Lower leg skin (tissue), 4 donors: ENCODE measurements at regions not wholly inside any gene's neighbourhood (a gene's known extent, or its start where the extent isn't known, plus 50 kb on each side); places are given as distances from the start of the nearest gene placed in this dataset.

Source experiments
- DNase-seq, 2 donors: peaks; one replicate each; pipeline ENCODE4 v3.0.0-alpha.2; 2019; ENCODE audit warnings: low spot score in 2 of 2
- H3K4me3 ChIP-seq: fragments of 200-600 bp; sonication (generic); 2 replicates; pipeline ENCODE4 v1.5.1; 2017; ENCODE audit warnings: mild to moderate bottlenecking, low read depth; ENCODE audit not compliant: poor library complexity, severe bottlenecking
- CTCF ChIP-seq, 3 donors: fragments of 450-650 bp; IDR thresholded peaks; one replicate each; pipeline ENCODE4 v1.5.1; 2016; ENCODE audit warnings: antibody characterized with exemption in 3 of 3, mild to moderate bottlenecking in 3 of 3, moderate library complexity in 2 of 3
- POLR2A ChIP-seq, 2 donors: fragments of 450-650 bp; IDR thresholded peaks; one replicate each; pipeline ENCODE4 v1.6.1; 2016 to 2017; ENCODE audit warnings: antibody characterized with exemption in 2 of 2, mild to moderate bottlenecking in 1 of 2, moderate library complexity in 1 of 2
- WGBS, 2 donors: methylation state at CpG; one replicate each; pipeline ENCODE4 v1.1.5; 2018; 5-methylcytosine and 5-hydroxymethylcytosine counted together
- intact Hi-C: fragments of 100-400 bp; cut with DNase I; formaldehyde crosslinking; loops from one replicate; pipeline ENCODE4 v1.15.0; 2023; ENCODE audit warnings: low total_unique reads

DNA sequence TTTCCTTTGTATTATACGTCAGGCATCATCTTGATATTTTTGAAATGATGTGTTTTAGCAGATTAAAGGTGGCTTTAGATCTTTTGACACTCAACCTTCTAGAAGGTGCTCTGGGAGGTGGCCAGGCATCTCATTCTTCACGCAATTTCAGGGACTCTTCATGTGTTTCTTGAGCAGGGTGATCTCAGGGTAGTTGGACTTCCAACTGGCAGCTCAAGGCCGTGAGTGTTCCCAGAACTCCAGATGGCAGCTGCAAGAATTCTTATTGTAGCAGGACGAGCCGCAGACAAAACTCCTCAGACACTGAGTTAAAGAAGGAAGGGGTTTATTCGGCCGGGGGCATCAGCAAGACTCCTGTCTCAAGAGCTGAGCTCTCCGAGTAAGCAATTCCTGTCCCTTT is 82.5 kb upstream of the UBAC2 start:
- no peak for TF ChIP-seq POLR2A (IDR thresholded peaks at IDR 0.05)
- TF ChIP-seq CTCF (IDR thresholded peaks at IDR 0.05), result no peak
- 74 to 81% methylated on average over 8 of the region's 8 CpGs for WGBS, 2 donors
- DNase-seq, result no peak
- no peak overlapping the region for H3K4me3 ChIP-seq
- intact Hi-C loops, result no loop called here

- TF ChIP-seq POLR2A (IDR thresholded peaks at IDR 0.05) (no peak), CTCF (IDR thresholded peaks at IDR 0.05) (no peak)
- intact Hi-C loops, result no loop called here
- WGBS, 2 donors, result 88 to 90% methylated on average over 7 of the region's 7 CpGs
- DNase-seq, result no peak
- H3K4me3 ChIP-seq, result no peak overlapping the region
These were observed 81.0 kb upstream of the UBAC2 start for GRCh38 chr13:99119656-99120055.

GRCh38 chr13:99120751-99121150 is 79.9 kb upstream of the UBAC2 start:
- DNase-seq, result no peak
- intact Hi-C loops, result no loop called here
- H3K4me3 ChIP-seq, result no peak overlapping the region
- TF ChIP-seq POLR2A (IDR thresholded peaks at IDR 0.05) (no peak), CTCF (IDR thresholded peaks at IDR 0.05) (no peak)
- 88 to 92% methylated on average over 1 of the region's 1 CpG for WGBS, 2 donors

GRCh38 chr13:99122171-99122570 is 78.5 kb upstream of the UBAC2 start:
- TF ChIP-seq POLR2A (IDR thresholded peaks at IDR 0.05) (no peak), CTCF (IDR thresholded peaks at IDR 0.05) (no peak)
- no peak overlapping the region for H3K4me3 ChIP-seq
- no peak for DNase-seq
- WGBS, 2 donors, result 46 to 47% methylated on average over 2 of the region's 2 CpGs
- intact Hi-C loops, result no loop called here

- TF ChIP-seq CTCF (IDR thresholded peaks at IDR 0.05) (no peak), POLR2A (IDR thresholded peaks at IDR 0.05) (no peak)
- intact Hi-C loops, result no loop called here
- H3K4me3 ChIP-seq, result no peak overlapping the region
- 69 to 80% methylated on average over 13 to 14 of the region's 14 CpGs for WGBS, 2 donors
- DNase-seq, result no peak
These were observed 77.3 kb upstream of the UBAC2 start for GRCh38 chr13:99123101-99124045.

DNA sequence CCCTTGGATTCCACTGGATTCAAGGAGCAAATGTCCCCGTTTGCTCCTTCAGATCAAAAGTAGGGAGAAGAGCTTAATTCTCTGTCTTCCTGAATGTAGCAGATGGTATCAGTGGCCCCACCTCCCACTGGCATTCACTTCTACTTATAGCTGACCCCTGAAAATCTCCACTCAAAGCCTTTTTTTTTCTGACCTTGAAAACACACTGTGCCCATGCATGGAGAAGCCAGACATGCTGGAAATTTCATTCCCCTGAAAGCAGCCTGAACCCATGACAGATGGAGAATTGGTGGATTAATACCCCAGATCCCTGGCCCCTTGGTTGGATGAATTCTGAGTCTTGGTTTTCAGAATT is 76.6 kb upstream of the UBAC2 start:
- DNase-seq, result no peak
- TF ChIP-seq CTCF (IDR thresholded peaks at IDR 0.05) (no peak), POLR2A (IDR thresholded peaks at IDR 0.05) (no peak)
- H3K4me3 ChIP-seq, result no peak overlapping the region
- intact Hi-C loops, result no loop called here
- 70 to 94% methylated on average over 1 of the region's 1 CpG for WGBS, 2 donors
